GM13976 (cell line): ENCODE measurements at regions not wholly inside any gene's neighbourhood (a gene's known extent, or its start where the extent isn't known, plus 50 kb on each side); places are given as distances from the start of the nearest gene placed in this dataset.
"Not testable (repeated sequence)": the region's sequence is repeated elsewhere in the genome, so short reads cannot be mapped to it uniquely, and the experiment has no call there.

Experiments
- DNase-seq: peaks from one replicate; pipeline ENCODE4 v3.0.0; 2012; ENCODE audit warnings: low spot score
- CTCF ChIP-seq: IDR thresholded peaks from 2 replicates; pipeline ENCODE4 v1.5.1; 2012; ENCODE audit warnings: borderline replicate concordance, mild to moderate bottlenecking; ENCODE audit not compliant: insufficient read depth; ENCODE audit errors: extremely low read depth, missing control alignments, control extremely low read depth
- in situ Hi-C: fragments of 300-500 bp; cut with MboI; formaldehyde crosslinking; loops from one replicate; pipeline ENCODE4 v1.12.0; 2022; ENCODE audit warnings: low sequenced_read_pairs, mixed read lengths, inconsistent platforms; ENCODE audit not compliant: unreplicated experiment

DNA sequence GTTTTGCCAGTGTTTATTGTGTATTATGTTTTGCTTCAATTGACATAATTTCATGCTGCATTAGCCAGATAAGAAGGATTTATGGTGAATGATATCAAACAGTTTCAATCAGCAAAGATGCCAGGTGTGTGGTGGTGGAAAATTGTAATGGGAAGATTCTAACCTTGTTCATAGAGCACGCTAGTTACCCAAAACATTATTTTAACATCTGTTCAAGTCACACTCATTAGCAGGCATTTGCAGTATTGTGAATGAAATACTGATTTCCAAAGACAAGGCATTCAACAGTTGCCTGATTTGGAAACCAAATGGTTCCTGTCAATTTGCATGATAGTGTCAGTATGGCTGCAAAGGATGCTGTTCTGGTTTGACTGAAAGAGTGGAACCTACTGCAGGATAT is 129.7 kb downstream of the EPC1 start:
- no peak for TF ChIP-seq CTCF
- in situ Hi-C loops, result no loop called here
- no peak for DNase-seq

GRCh38 chr10:32213838-32214237 is 133.1 kb downstream of the EPC1 start:
- DNase-seq, in situ Hi-C loops: not testable (repeated sequence)

- in situ Hi-C loops, result no loop called here
- no peak for DNase-seq
- TF ChIP-seq CTCF, result no peak
These were observed 136.0 kb downstream of the EPC1 start for GRCh38 chr10:32211046-32211363.

DNA sequence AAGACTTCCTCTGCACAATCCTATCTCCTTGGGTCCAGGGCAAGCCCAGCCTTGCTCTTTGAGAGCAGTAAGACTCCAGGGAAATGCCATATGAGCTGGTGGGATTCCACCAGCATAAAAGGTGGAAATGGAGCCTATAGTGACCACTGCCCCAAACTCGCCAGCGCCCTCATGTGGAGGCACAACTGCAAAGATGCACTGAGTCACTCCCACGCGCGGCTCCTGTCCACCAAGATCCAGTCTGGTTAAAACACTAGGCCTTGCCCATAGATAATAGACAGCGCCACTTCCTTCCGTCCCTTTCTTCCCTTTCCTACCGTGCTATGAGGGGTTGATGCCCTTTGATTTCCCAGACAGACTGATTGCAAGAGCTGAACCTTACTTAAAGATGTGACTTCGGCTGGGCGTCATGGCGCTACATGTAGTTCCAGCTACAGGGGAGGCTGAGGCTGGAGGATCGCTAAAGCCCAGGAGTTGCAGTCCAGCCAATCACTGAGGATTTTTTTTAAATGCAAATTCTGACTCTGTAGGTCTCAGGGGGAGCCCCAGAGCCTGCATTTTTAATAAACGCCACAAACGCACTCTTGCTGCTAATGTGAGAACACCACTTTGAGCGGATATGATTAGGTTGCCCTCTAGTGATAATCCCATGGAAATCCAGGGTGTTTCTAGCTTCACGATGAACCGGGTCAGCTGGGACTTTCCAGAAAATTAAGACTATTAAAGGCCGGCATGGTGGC is 136.5 kb downstream of the EPC1 start:
- TF ChIP-seq CTCF, result no peak
- in situ Hi-C loops, result no loop called here
- peak; percentile 36 for DNase-seq

GRCh38 chr10:32208005-32208404 is 139.0 kb downstream of the EPC1 start:
- DNase-seq, in situ Hi-C loops: not testable (repeated sequence)

DNA sequence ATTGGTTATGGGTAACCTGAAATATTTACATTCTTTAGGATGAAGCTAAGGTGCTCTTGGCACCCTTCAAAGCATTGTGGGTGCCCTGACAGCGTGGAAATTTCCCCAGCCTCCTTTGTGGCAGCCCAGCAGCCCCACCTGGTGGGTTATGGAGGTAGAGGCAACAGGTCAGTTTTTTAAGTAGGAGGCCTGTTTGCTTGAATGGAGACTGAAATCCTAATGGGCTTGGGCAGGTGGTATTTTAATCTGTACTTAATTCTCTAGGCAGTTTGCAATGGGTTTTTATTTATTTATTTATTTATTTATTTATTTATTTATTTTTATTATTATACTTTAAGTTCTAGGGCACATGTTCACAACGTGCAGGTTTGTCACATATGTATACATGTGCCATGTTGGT is 139.4 kb downstream of the EPC1 start:
- peak; percentile 70 for DNase-seq
- TF ChIP-seq CTCF, result peak; percentile 47
- in situ Hi-C loops, result no loop called here

- TF ChIP-seq CTCF, result no peak
- in situ Hi-C loops, result no loop called here
- no peak for DNase-seq
These were observed 141.3 kb downstream of the EPC1 start for GRCh38 chr10:32205670-32206069.

GRCh38 chr10:32204606-32205005 is 142.4 kb downstream of the EPC1 start:
- no peak for TF ChIP-seq CTCF
- in situ Hi-C loops, result no loop called here
- DNase-seq, result no peak
